ENCODE measurements at regions not wholly inside any gene's neighbourhood (a gene's known extent, or its start where the extent isn't known, plus 50 kb on each side); places are given as distances from the start of the nearest gene placed in this dataset.

DNA sequence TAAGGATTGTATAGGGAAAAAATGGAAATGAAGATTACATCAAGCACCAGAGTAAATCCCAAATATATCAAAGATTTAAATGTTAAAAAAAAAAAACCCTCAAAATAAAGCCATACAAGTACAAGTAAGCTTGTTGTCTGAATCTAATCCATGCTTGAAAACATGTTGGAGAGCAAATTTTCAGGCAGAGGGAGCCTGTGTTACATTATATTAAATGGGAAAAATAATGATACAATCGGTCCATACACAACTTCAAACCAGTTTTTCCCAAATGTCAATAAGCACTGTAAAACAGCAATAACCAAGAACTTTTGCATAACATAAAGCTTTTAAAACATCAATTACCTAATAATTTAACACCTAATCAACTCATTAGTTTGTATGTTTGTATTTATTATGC is 949.4 kb upstream of the ADGRL4 start:
- no peak overlapping the region for H3K9ac ChIP-seq (ENCODE audit: insufficient read depth, low read depth, low read length)
- ChIA-PET CTCF (ENCODE audit: low intra/inter-chr PET ratio, low total read pairs) (no interaction called here), POLR2A (no interaction called here)
- H3K27ac ChIP-seq (ENCODE audit: extremely low read length, insufficient read depth, low read length) = no peak overlapping the region
- WGBS (ENCODE audit: low lambda C conversion rate) = 4% methylated on average over 1 of the region's 1 CpG
- intact Hi-C loops (cut with micrococcal nuclease; ENCODE audit: unreplicated experiment) = no loop called here
- no peak for DNase-seq (ENCODE audit: low spot score)
- no peak for ATAC-seq
- H3K4me2 ChIP-seq (ENCODE audit: low read depth, low read length) = no peak overlapping the region
- H3K27me3 ChIP-seq (ENCODE audit: control insufficient read depth in 1 of 2, insufficient read depth in 2 of 2, low read length in 2 of 2) = no peaks in the 10 kb centered on the region
- TF ChIP-seq HMG20A (CRISPR knock-in tag; IDR thresholded peaks at IDR 0.05; ENCODE audit: borderline replicate concordance) (no peak), THYN1 (CRISPR knock-in tag; IDR thresholded peaks at IDR 0.05; ENCODE audit: borderline replicate concordance, low read depth) (no peak), PLRG1 (conservative IDR thresholded peaks at IDR 0.05) (no peak), GTF3A (CRISPR knock-in tag; conservative IDR thresholded peaks at IDR 0.05) (no peak), ZNF121 (CRISPR knock-in tag; IDR thresholded peaks at IDR 0.05) (no peak), ZNF558 (CRISPR knock-in tag; IDR thresholded peaks at IDR 0.05; ENCODE audit: borderline replicate concordance) (no peak), ZFAT (CRISPR knock-in tag; conservative IDR thresholded peaks at IDR 0.05) (no peak), GTF2F1 (IDR thresholded peaks at IDR 0.05; ENCODE audit: low read length) (no peak), FLYWCH1 (CRISPR knock-in tag; IDR thresholded peaks at IDR 0.05) (no peak), ZNF552 (CRISPR knock-in tag; IDR thresholded peaks at IDR 0.05; ENCODE audit: borderline replicate concordance) (no peak), MTF1 (CRISPR knock-in tag; IDR thresholded peaks at IDR 0.05) (no peak)
- TF ChIP-seq, protein P1, sequence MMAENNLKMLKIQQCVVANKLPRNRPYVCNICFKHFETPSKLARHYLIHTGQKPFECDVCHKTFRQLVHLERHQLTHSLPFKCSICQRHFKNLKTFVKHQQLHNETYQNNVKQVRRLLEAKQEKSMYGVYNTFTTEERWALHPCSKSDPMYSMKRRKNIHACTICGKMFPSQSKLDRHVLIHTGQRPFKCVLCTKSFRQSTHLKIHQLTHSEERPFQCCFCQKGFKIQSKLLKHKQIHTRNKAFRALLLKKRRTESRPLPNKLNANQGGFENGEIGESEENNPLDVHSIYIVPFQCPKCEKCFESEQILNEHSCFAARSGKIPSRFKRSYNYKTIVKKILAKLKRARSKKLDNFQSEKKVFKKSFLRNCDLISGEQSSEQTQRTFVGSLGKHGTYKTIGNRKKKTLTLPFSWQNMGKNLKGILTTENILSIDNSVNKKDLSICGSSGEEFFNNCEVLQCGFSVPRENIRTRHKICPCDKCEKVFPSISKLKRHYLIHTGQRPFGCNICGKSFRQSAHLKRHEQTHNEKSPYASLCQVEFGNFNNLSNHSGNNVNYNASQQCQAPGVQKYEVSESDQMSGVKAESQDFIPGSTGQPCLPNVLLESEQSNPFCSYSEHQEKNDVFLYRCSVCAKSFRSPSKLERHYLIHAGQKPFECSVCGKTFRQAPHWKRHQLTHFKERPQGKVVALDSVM (CRISPR knock-in tag; IDR thresholded peaks at IDR 0.05) = no peak
- TF ChIP-seq, protein P2, sequence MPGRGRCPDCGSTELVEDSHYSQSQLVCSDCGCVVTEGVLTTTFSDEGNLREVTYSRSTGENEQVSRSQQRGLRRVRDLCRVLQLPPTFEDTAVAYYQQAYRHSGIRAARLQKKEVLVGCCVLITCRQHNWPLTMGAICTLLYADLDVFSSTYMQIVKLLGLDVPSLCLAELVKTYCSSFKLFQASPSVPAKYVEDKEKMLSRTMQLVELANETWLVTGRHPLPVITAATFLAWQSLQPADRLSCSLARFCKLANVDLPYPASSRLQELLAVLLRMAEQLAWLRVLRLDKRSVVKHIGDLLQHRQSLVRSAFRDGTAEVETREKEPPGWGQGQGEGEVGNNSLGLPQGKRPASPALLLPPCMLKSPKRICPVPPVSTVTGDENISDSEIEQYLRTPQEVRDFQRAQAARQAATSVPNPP (CRISPR knock-in tag; IDR thresholded peaks at IDR 0.05) = no peak
- TF ChIP-seq, protein P3, sequence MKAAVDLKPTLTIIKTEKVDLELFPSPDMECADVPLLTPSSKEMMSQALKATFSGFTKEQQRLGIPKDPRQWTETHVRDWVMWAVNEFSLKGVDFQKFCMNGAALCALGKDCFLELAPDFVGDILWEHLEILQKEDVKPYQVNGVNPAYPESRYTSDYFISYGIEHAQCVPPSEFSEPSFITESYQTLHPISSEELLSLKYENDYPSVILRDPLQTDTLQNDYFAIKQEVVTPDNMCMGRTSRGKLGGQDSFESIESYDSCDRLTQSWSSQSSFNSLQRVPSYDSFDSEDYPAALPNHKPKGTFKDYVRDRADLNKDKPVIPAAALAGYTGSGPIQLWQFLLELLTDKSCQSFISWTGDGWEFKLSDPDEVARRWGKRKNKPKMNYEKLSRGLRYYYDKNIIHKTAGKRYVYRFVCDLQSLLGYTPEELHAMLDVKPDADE (CRISPR knock-in tag; IDR thresholded peaks at IDR 0.05) = no peak
- no peak overlapping the region for H2AFZ ChIP-seq (ENCODE audit: low read length)
- in situ Hi-C loops (cut with HindIII; ENCODE audit: extremely low pct_ligation_motif_present, low pct_unique_long_range_greater_than_20kb) = no loop called here
- H3K4me3 ChIP-seq (replicated peaks in 1 of 3; ENCODE audit: insufficient read depth in 1 of 3, low read depth in 2 of 3, low read length in 3 of 3) = no peak overlapping the region
- peaks cover 80% of the 10 kb centered on the region for H3K9me3 ChIP-seq (ENCODE audit: low read length)
- H4K20me1 ChIP-seq (ENCODE audit: insufficient read depth, low read length) = no peaks in the 10 kb centered on the region
- no peaks in the 10 kb centered on the region for H3K36me3 ChIP-seq (replicated peaks in 1 of 2; ENCODE audit: control insufficient read depth in 1 of 2, insufficient read depth in 2 of 2, low read length in 2 of 2)
- no peak for FAIRE-seq
- no peaks in the 10 kb centered on the region for H3K4me1 ChIP-seq (ENCODE audit: insufficient read depth, low read length)
- H3K79me2 ChIP-seq (ENCODE audit: insufficient read depth, low read length) = no peaks in the 10 kb centered on the region
- no TSS peak for BruUV-seq (replicated peaks)

Data from HepG2 (cell line).